ENCODE measurements at regions not wholly inside any gene's neighbourhood (a gene's known extent, or its start where the extent isn't known, plus 50 kb on each side); places are given as distances from the start of the nearest gene placed in this dataset.

DNA sequence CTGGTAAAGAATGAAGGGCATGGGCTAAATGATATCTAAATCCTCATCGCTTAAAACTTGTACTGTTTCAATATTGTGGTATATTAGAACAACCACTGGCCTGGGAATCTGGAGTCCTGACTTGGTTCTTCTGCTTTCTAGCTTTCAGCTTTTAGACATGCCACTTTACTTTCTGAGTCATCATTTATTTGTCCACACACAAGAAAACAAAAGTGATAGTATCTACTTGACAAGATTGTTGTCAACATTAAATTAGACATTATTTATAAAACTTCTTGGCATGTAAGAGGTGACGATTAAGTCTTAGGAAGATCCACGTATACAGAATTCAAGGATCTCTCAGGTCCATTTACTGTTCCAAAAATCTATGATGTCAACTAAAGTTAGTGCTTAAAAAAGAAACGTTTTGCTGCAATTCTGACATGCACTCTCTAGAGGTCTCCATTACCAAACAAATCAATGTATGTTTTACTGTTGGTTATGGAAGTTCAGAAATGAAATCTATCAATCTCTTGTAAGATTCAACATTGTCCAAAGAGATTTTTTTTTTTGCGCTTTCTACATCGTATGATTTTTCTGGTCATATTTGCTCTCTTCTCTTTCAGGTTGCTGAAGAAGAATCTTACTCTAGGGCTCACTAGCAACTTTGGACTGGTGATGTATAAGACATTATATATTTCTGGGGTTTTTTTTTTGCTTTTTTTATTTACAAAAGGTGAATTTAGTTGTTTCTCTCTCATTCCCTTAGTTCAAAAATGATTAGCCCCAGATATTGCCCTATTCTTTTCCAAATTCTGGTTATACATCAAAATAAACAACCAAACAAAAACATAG lies 53.6 kb upstream of the DYNC1I1 start:
- peak; percentile 50 for DNase-seq

- DNase-seq, result no peak
Observed at GRCh38 chr7:95716357-95717122, 55.8 kb upstream of the DYNC1I1 start.

DNA sequence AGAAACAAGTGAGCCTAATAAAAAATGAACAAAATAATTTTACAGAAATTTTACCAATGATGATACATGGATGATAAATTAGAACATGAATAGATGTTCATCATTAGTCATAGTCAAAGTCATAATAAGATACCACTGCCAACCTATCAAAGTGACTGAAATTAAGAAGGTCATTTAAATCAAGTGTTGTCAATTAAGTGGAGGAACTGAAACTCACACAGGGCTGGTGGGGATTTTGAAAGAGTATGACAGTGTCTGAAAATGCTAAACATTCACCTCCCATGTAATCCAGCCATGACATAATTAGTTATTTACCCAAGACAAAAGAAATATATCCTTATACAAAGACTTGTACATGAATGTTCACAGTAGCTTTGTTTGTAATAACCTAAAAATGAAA lies 57.1 kb upstream of the DYNC1I1 start:
- no peak for DNase-seq

GRCh38 chr7:95710711-95711110 lies 61.6 kb upstream of the DYNC1I1 start:
- DNase-seq, result no peak

GRCh38 chr7:95700917-95701316 lies 71.4 kb upstream of the DYNC1I1 start:
- DNase-seq, result no peak

- DNase-seq, result peak; percentile 9
Observed at GRCh38 chr7:95694334-95694733, 78.0 kb upstream of the DYNC1I1 start.

DNA sequence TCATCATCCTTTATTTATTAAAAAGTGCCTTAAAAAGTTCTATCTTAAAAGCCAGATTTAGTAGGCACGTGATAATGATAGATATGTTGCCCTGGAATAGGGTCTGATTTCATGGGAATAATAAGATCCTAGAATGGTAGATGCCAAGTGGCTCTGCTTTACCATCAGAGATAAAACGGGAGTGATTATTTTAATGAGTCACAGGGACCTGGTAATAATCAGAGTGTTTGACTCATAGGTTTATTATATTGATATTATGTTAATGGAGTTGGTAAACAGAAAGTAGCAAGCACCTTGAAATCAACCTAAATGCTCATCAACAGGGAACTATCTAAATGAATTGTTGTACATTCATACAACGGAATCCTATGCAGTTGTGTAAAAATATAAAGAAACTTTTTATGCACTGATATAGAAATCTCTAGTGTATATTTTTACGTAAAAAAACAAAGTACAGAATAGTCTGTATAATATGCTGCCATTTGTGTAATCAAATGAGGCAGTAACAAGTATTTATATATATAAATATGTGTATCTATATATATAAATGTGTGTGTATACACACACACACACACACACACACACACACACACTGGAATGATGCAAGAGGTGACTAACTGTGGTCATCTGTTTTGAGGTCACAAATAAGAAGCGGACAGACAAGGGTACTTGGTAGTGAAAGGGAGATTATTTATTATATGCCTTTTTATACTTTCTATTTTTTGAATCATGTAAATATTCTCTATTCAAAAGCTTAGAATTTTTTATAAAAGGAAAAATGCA lies 78.6 kb upstream of the DYNC1I1 start:
- DNase-seq, result no peak

DNA sequence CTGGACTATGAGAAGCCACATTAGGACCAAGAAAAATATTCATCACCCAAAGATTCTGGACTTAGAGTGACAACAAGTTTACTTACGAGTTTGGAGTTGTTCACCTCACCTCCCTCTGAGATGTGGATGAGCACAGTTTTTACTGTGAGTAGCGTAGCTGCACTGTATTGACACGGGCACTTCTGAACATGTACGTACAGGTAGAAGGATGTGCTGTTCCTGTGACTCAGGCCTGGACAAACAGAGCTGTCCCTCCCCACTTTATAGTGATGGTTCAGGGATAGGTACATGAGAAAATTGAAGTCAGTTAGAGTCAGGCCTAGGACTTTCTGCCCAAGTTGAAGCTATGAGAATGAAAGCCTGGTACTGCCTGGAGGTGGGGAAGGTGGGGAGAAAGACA lies 80.9 kb upstream of the DYNC1I1 start:
- no peak for DNase-seq

- peak; percentile 65 for DNase-seq
Observed at GRCh38 chr7:95690367-95690947, 81.9 kb upstream of the DYNC1I1 start.

GRCh38 chr7:95688931-95689495 lies 83.3 kb upstream of the DYNC1I1 start:
- no peak for DNase-seq

DNA sequence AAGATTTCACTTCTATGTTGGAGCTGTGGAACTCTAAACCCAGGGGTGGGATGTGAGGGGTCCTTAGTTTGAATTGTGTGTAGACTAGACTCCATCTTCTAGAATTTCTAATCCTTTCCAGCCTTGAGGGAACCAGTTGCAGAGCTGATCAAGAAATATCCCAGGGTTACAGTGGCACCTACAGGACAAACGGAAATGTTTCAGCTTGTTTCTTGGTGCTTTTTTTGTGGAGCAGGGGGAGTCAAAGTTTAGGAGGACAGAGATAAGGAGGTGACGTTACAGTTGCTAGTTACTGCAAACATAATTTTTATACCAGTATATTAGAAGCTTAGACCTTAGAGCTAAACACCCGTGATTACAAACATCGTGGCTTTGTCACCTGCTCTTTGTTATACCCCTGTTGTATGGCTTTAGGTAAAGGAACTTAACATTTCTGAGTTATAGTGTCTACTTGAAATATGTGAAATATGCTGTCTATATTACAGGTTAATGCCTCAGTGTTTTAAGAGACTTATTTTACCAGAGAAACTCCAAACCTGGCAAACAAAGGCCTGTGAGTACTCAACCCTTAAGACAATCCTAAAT lies 84.5 kb upstream of the DYNC1I1 start:
- peak; percentile 56 for DNase-seq

GRCh38 chr7:95686109-95686508 lies 86.2 kb upstream of the DYNC1I1 start:
- peak; percentile 83 for DNase-seq

DNA sequence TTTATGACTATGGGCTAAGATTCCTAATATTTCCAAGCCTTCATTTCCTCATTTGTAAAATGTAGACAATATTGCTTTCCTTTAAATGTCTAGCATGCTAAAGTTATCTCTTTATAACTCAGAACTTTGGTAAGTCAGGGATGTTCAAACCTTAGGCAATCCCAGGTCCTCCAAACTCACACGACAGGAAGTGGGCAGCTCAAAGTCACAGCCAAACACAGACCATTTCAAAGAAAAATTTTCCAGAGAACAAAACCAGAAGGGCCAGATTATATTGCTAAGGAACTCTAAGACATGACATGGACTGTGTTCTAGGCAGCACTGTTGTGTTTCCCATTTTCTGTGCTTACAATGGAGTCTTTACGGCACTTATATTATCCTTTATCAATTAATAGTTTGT lies 87.8 kb upstream of the DYNC1I1 start:
- DNase-seq, result no peak

- DNase-seq, result peak; percentile 16
Observed at GRCh38 chr7:95684037-95684436, 87.7 kb upstream of the PDK4 start.

DNA sequence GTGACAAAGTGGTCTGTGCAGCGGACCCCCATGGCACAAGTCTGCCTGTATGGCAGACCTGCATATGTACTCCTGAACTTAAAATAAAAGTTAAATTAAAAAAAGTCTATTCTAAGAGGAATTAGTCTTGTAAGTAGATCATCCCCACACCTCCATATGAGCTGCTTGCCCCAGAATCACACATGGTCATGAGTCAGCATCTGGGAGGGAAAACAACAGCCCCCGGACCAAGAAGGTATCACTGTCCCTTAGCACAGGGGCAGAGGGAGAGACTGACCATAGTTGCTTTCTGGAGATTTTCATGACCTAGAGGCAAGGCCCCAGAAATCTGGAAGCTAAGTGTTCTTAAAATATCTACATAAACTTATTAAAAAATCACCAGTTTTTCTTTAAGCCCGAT lies 86.6 kb upstream of the PDK4 start:
- no peak for DNase-seq

DNA sequence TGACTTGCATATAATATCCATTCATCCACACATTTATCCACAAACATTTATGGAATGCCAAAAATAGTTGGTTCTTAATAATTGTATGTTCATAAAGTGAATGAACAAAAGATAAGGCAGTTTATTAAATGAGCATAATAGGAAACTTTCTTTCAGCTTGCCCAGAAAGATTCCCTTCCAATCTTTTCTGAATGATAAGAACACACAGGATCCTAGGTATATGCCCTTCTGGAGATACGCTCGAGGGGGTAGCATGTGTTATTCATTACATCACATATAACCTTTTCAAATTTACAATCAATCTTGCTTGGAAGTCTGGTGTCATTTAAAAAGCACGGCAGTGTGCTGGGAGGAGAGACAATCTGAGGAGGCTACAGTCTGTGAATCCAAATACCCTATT lies 80.4 kb upstream of the PDK4 start:
- no peak for DNase-seq

DNA sequence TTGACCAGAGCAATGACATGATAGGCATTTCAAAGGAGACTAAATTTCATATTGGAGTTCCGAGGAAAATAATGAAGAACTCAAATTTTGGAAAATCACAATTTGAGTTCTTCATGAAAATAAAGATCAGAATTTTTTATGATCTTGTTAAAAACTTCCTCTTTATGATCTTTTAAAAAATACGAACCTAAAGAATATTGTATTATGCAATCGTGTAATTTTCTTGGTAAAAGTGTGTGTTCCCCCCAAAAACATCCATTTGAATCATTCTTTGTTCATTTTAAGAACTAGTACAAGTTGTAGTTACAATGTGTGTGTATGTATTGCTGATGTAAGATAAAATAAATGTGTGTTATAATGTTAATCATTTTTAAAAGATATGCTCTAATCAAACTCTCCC lies 79.3 kb upstream of the PDK4 start:
- no peak for DNase-seq

- DNase-seq, result no peak
Observed at GRCh38 chr7:95675016-95675415, 78.7 kb upstream of the PDK4 start.

GRCh38 chr7:95674101-95674500 lies 77.8 kb upstream of the PDK4 start:
- DNase-seq, result no peak

GRCh38 chr7:95672434-95672833 lies 76.1 kb upstream of the PDK4 start:
- no peak for DNase-seq

DNA sequence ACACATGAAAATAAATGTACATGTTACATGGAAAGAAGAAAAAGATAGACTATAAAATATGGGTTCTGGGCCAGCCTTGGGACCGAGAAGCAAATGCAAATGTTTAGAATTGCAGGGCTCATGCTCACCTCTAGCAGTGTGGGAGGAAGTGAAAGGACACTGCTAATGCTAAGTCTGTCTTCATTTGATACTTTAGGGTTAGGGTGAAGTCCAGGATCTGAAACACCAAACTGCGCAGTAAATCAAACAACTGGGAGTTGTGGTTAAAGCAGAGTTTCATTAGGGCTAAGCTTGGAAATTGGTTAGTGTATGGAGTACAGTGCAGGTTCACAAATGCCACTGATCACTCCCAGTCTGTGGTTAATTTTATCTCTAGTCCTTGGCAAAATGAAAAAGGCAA lies 73.2 kb upstream of the PDK4 start:
- DNase-seq, result no peak

DNA sequence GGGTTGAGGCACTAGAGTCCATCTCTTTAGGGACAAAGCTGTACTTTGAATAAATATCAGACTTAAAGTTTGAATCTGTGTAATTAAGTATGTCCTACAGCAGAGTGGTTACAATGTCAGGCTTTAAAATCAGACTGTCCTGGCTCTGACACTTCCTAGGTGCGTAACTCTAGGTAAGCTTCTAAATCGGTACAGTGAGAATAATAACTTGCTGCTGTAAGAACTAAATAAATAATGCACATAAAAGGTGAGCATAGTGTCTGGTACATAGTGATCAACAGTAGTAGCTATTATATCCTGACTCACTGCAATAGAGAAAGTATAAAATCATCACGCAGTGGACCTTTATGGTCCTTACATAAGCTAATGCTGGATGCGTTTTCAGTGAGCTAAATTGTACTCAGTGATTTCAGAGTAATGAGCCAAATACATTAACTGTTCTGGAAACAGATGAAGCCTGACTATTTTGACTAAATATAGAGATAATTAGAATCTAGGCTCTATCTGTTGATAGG lies 72.2 kb upstream of the PDK4 start:
- no peak for DNase-seq
